Esophagus muscularis mucosa (tissue), 4 donors: ENCODE measurements at regions not wholly inside any gene's neighbourhood (a gene's known extent, or its start where the extent isn't known, plus 50 kb on each side); places are given as distances from the start of the nearest gene placed in this dataset.

Experiments used
- DNase-seq: peaks from one replicate; pipeline ENCODE4 v3.0.0-alpha.2; 2017; ENCODE audit errors: extremely low spot score
- H3K27ac ChIP-seq, 4 donors: fragments of 200-600 bp; sonication (generic); replicated peaks in 1 of 4; 1 replicate in 3 of 4; 2 replicates in 1 of 4; pipeline ENCODE4 v1.5.1; 2016 to 2019; ENCODE audit warnings: mild to moderate bottlenecking in 1 of 4
- H3K27me3 ChIP-seq, 4 donors: fragments of 200-600 bp; sonication (generic); one replicate each; pipeline versions ENCODE4 v1.5.1 to v1.6.0; 2016 to 2019
- H3K36me3 ChIP-seq, 4 donors: fragments of 200-600 bp; sonication (generic); one replicate each; pipeline ENCODE4 v1.5.1; 2016 to 2019
- H3K4me1 ChIP-seq, 4 donors: fragments of 200-600 bp; sonication (generic); one replicate each; pipeline ENCODE4 v1.5.1; 2016 to 2019
- H3K4me3 ChIP-seq, 4 donors: fragments of 200-600 bp; sonication (generic); 1 replicate in 2 of 4; 2 replicates in 2 of 4; pipeline ENCODE4 v1.5.1; 2016 to 2019; ENCODE audit warnings: mild to moderate bottlenecking in 4 of 4, moderate library complexity in 1 of 4
- H3K9me3 ChIP-seq, 4 donors: fragments of 200-600 bp; sonication (generic); 1 replicate in 3 of 4; 2 replicates in 1 of 4; pipeline ENCODE4 v1.5.1; 2016 to 2019
- CTCF ChIP-seq, 3 experiments: fragments of 200-600 bp in 2 of 3; fragments of 450-650 bp in 1 of 3; sonication (generic) in 2 of 3; IDR thresholded peaks; one replicate each; pipeline ENCODE4 v1.5.1; 2017 to 2019; ENCODE audit warnings: antibody characterized with exemption in 3 of 3, mild to moderate bottlenecking in 2 of 3, moderate library complexity in 1 of 3
- EP300 ChIP-seq: sonication (generic); formaldehyde crosslinking; IDR thresholded peaks from one replicate; pipeline ENCODE4 v1.6.1; 2017; ENCODE audit warnings: antibody characterized with exemption
- POLR2A ChIP-seq: fragments of 450-650 bp; IDR thresholded peaks from one replicate; pipeline ENCODE4 v1.6.1; 2017; ENCODE audit warnings: antibody characterized with exemption, moderate library complexity, mild to moderate bottlenecking, low read depth
- POLR2AphosphoS5 ChIP-seq, 2 donors: sonication (generic); formaldehyde crosslinking; IDR thresholded peaks; one replicate each; pipeline ENCODE4 v1.6.1; 2017; ENCODE audit warnings: antibody characterized with exemption in 2 of 2
- WGBS: methylation state at CpG from one replicate; pipeline ENCODE4 v1.1.5; 2018; 5-methylcytosine and 5-hydroxymethylcytosine counted together
- intact Hi-C: fragments of 100-400 bp; cut with DNase I; formaldehyde crosslinking; loops from one replicate; pipeline ENCODE4 v1.15.1; 2023

DNA sequence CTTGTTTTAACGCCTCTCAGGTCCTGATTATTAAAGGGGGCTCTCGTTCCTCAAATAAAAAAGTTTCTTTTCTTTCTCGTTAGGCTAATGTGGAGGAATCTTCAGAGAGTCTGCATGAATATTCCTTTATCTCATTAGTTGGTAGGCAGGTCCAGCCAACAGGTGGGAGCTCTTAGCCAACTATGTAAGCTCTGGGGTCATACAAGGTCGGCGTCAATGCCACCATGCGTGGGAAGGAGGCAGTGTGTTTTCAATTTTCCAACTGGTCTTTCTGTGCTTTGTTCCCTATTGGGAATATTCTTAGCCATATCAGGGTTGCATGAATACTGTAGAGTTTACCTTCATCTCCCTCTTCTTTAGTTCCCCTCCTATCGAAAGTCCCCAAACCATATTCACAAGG, 118.5 kb upstream of the SVIL start:
- WGBS, result 95% methylated on average over 7 of the region's 7 CpGs
- no peaks in the 10 kb centered on the region for H3K9me3 ChIP-seq
- peaks cover 0 to 27% (median 13%) of the 10 kb centered on the region in 4 donors for H3K4me1 ChIP-seq
- no peak for DNase-seq
- H3K27ac ChIP-seq, result no peak overlapping the region
- intact Hi-C loops, result no loop called here
- no peaks in the 10 kb centered on the region for H3K36me3 ChIP-seq
- TF ChIP-seq POLR2A (no peak), CTCF (IDR thresholded peaks at IDR 0.05) (no peak), POLR2AphosphoS5 (IDR thresholded peaks at IDR 0.05) (no peak)
- H3K27me3 ChIP-seq, result no peaks in the 10 kb centered on the region
- no peak overlapping the region for H3K4me3 ChIP-seq

DNA sequence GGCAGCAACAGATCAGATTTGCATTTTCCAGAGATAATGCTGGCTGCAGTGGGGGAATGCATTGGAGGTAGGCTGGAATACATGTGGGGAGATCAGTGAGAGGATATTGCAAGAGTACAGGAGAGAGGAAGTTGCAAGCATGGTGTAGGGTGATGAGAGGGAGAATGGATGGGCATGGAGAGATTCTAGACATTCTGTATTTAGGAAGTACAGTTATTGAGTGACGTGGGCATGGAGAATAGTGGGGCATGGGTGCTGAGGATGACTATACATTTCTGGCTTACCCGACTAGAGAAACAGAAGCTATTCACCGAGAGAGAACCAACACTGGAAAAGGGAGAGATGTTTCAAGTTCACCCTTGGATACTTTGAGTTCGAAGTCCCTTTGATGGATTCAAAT, 116.9 kb upstream of the SVIL start:
- Histone ChIP-seq H3K9me3 (no peaks in the 10 kb centered on the region), H3K4me1 (peaks cover 0 to 12% (median 2%) of the 10 kb centered on the region in 4 donors), H3K36me3 (no peaks in the 10 kb centered on the region), H3K4me3 (no peak overlapping the region), H3K27me3 (no peaks in the 10 kb centered on the region), H3K27ac (no peak overlapping the region)
- intact Hi-C loops, result no loop called here
- DNase-seq, result no peak
- whole genome bisulfite sequencing, result 90% methylated on average over 4 of the region's 4 CpGs
- no peak for TF ChIP-seq POLR2A
- no peak for TF ChIP-seq EP300
- TF ChIP-seq CTCF (IDR thresholded peaks at IDR 0.05), result no peak
- TF ChIP-seq POLR2AphosphoS5 (IDR thresholded peaks at IDR 0.05), result no peak

- no peak for DNase-seq
- Histone ChIP-seq H3K4me1 (peaks cover 3 to 12% (median 5%) of the 10 kb centered on the region in 4 donors), H3K27ac (no peak overlapping the region), H3K4me3 (no peak overlapping the region), H3K36me3 (no peaks in the 10 kb centered on the region), H3K27me3 (no peaks in the 10 kb centered on the region), H3K9me3 (no peaks in the 10 kb centered on the region)
- TF ChIP-seq CTCF (IDR thresholded peaks at IDR 0.05), result no peak
- TF ChIP-seq POLR2AphosphoS5 (IDR thresholded peaks at IDR 0.05), result no peak
- TF ChIP-seq POLR2A, result no peak
- no peak for TF ChIP-seq EP300
- 82% methylated on average over 2 of the region's 2 CpGs for WGBS
- intact Hi-C loops, result no loop called here
These were observed 116.5 kb upstream of the SVIL start for GRCh38 chr10:29751240-29751639.

GRCh38 chr10:29749150-29749549, 114.4 kb upstream of the SVIL start:
- TF ChIP-seq EP300, result no peak
- no peak for TF ChIP-seq POLR2A
- no peak for TF ChIP-seq POLR2AphosphoS5 (IDR thresholded peaks at IDR 0.05)
- TF ChIP-seq CTCF (IDR thresholded peaks at IDR 0.05), result no peak
- Histone ChIP-seq H3K36me3 (no peaks in the 10 kb centered on the region), H3K27ac (no peak overlapping the region), H3K27me3 (no peaks in the 10 kb centered on the region), H3K4me1 (peaks cover 7 to 15% (median 9%) of the 10 kb centered on the region in 4 donors), H3K4me3 (no peak overlapping the region), H3K9me3 (no peaks in the 10 kb centered on the region)
- intact Hi-C loops, result no loop called here
- DNase-seq, result no peak
- 86% methylated on average over 3 of the region's 3 CpGs for WGBS

DNA sequence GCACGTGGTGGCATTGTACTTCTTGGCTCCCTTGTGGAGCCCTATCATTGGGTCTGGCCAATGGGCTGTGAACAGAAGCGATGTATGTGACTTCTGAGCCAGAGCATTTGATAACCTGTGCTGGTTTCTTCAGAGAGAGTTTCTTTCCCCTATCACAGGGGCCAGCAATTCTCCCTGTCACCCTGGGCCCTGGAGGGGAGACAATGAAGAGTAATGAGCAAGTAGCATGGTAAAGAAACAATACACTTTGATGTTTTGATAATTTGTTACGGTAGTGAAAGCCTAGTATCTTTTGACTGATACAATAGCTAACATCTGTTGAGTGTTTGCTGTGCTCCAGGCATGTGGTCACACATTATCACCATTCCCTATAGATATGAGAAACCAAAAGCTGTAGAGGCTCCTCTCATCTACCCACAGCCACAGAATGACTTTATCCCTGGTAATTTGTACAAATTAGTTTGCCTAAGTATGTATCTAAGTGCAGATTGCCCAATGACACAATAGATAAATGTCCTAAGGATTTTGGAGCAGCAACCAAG, 113.4 kb upstream of the SVIL start:
- Histone ChIP-seq H3K9me3 (no peaks in the 10 kb centered on the region), H3K4me3 (no peak overlapping the region), H3K4me1 (peaks cover 7 to 9% (median 9%) of the 10 kb centered on the region in 4 donors), H3K27me3 (no peaks in the 10 kb centered on the region), H3K27ac (no peak overlapping the region), H3K36me3 (no peaks in the 10 kb centered on the region)
- WGBS, result 87% methylated on average over 3 of the region's 3 CpGs
- intact Hi-C loops, result no loop called here
- no peak for DNase-seq
- TF ChIP-seq CTCF (IDR thresholded peaks at IDR 0.05) (no peak), POLR2AphosphoS5 (IDR thresholded peaks at IDR 0.05) (no peak), POLR2A (no peak), EP300 (no peak)
